ENCODE measurements at regions not wholly inside any gene's neighbourhood (a gene's known extent, or its start where the extent isn't known, plus 50 kb on each side); places are given as distances from the start of the nearest gene placed in this dataset.

- H3K27ac ChIP-seq: no peak overlapping the region
- TF ChIP-seq ZFX (IDR thresholded peaks at IDR 0.05) (no peak), CTCF (conservative IDR thresholded peaks at IDR 0.05) (no peak)
Observed at GRCh38 chr1:8133657-8134430, 107.7 kb upstream of the ERRFI1 start.

GRCh38 chr1:8133190-8133589 is 107.1 kb upstream of the ERRFI1 start:
- H3K27ac ChIP-seq: no peak overlapping the region
- no peak for TF ChIP-seq CTCF (conservative IDR thresholded peaks at IDR 0.05)
- TF ChIP-seq ZFX (IDR thresholded peaks at IDR 0.05): no peak

GRCh38 chr1:8127171-8127641 is 101.1 kb upstream of the ERRFI1 start:
- no peak overlapping the region for H3K27ac ChIP-seq
- TF ChIP-seq ZFX (IDR thresholded peaks at IDR 0.05): no peak
- TF ChIP-seq CTCF (conservative IDR thresholded peaks at IDR 0.05): no peak

GRCh38 chr1:8122477-8123407 is 96.6 kb upstream of the ERRFI1 start:
- H3K27ac ChIP-seq: no peak overlapping the region
- TF ChIP-seq CTCF (conservative IDR thresholded peaks at IDR 0.05) (no peak), ZFX (IDR thresholded peaks at IDR 0.05) (no peak)

GRCh38 chr1:8122160-8122476 is 96.0 kb upstream of the ERRFI1 start:
- TF ChIP-seq ZFX (IDR thresholded peaks at IDR 0.05) (no peak), CTCF (conservative IDR thresholded peaks at IDR 0.05) (no peak)
- no peak overlapping the region for H3K27ac ChIP-seq

GRCh38 chr1:8121261-8122159 is 95.4 kb upstream of the ERRFI1 start:
- TF ChIP-seq ZFX (IDR thresholded peaks at IDR 0.05) (no peak), CTCF (conservative IDR thresholded peaks at IDR 0.05) (no peak)
- H3K27ac ChIP-seq: no peak overlapping the region
